ENCODE measurements at regions not wholly inside any gene's neighbourhood (a gene's known extent, or its start where the extent isn't known, plus 50 kb on each side); places are given as distances from the start of the nearest gene placed in this dataset.
"Not testable (repeated sequence)": the region's sequence is repeated elsewhere in the genome, so short reads cannot be mapped to it uniquely, and the experiment has no call there.

DNA sequence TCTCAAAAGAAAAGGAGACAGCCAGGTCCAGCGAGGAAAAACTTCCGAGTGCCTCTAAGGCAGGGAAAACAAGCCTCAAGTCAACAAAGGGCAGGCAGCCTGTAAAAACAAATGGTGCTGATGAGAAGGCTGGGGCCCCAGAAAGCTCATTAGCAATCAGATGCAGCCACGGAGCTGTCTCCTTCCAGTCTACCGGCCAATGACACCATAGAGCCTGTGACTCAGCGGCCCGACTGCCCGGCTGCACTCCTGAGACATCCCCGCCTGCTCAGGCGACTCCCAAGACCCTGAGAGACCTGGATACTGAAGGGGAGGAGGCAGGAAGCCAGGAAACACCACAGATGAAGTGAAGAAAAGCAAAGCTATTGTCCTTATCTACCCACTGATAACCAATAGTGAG, 120.1 kb upstream of the HDDC2 start:
- DNase-seq (ENCODE audit: low read depth in 2 of 3, low spot score in 2 of 3), result no peak

DNA sequence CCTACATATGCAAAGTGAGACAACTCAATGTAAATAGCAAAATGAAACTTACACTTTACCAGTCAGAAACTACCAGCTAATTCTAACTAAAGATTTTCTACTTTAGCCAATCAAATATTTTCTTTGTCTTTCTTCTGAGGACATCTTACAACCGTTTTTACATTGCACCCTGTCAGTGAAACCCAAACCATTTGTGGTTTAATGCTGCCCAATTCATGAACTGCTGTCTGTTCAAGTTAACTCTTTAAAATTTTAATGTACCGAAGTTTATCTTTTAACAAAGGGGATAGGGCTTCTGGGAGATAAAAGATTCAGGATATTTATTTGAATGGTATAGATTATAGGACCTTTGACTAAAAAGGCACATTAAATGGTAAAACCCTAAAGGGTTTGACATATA, 121.3 kb upstream of the HDDC2 start:
- DNase-seq (ENCODE audit: low read depth in 2 of 3, low spot score in 2 of 3), result no peak

DNA sequence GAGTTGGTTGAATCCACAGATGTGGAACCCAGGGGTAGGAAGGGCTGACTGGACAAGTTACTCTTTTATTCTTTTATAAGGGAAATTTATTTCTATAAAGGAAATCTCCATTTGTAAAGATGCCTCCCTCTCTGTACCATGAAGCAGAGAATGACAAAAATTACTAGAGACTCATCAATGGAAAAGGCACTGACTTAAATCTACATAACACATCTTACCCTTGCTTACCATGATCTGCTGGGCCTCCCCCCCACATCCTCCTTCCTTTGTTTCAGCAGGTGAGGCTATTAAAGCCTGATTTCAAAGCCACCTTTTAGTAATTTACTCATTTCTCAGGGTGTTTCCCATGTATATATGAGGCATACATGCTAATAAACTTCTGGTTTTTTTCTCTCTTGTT, 130.2 kb upstream of the HDDC2 start:
- DNase-seq (ENCODE audit: low read depth in 2 of 3, low spot score in 2 of 3), result no peak

DNA sequence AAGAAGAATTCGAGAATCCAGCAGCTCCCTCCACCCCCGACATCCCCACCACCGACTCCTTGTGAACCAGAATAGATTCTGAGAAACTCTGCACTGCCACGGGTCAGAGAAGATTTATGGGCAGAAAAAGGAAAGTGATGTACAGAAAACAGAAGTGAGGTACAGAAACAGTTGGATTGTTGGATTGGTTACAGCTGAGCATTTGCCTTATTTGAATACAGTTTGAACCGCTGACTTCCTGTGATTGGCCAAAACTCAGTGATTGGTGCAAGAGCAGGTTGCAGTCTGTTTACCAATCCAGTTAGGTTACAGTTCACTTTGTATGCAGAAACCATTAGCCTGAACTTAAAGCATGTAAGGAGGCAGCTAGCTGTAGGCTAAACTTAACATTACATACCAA, 131.2 kb upstream of the HDDC2 start:
- DNase-seq (ENCODE audit: low read depth in 2 of 3, low spot score in 2 of 3), result peak in 2 of 3 donors; percentile 2 to 12

DNA sequence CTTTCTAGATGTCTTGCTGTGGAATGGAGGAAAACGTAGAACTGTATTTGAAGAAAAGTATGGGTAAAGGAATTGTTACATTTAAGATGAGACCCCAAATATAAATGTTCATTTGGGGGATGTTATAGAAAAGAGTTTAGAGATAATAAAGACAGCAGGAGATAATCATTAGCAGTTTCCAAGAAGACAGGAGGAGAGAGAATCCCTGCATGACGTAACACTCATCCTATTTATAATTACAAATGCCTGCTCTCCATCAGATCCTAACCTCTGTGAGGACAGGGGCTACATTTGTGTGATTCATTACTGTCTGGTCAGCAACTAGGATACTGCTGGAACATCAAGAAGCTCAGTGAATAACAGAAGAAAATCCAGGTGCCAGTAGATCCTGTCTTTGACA, 133.0 kb upstream of the HDDC2 start:
- no peak for DNase-seq (ENCODE audit: low read depth in 2 of 3, low spot score in 2 of 3)

DNA sequence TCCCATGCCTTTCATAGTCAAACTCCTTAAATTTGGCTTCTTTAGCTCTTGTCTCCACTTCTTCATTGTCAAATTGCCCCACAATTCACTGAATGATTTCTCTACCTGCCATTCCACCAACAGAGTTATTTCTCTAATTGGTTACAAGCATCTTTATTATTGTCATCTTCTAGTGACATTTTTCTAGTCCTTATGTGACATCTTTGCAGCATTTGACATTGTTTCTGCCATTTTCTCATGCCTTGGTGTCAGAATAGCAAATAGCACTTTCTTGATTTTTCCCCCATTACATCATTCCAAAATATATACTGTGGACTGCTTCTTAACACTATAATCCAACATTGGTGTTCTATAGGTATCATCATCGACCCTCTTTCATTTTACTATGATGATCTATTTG, 137.7 kb upstream of the HDDC2 start:
- no peak for DNase-seq (ENCODE audit: low read depth in 2 of 3, low spot score in 2 of 3)

DNA sequence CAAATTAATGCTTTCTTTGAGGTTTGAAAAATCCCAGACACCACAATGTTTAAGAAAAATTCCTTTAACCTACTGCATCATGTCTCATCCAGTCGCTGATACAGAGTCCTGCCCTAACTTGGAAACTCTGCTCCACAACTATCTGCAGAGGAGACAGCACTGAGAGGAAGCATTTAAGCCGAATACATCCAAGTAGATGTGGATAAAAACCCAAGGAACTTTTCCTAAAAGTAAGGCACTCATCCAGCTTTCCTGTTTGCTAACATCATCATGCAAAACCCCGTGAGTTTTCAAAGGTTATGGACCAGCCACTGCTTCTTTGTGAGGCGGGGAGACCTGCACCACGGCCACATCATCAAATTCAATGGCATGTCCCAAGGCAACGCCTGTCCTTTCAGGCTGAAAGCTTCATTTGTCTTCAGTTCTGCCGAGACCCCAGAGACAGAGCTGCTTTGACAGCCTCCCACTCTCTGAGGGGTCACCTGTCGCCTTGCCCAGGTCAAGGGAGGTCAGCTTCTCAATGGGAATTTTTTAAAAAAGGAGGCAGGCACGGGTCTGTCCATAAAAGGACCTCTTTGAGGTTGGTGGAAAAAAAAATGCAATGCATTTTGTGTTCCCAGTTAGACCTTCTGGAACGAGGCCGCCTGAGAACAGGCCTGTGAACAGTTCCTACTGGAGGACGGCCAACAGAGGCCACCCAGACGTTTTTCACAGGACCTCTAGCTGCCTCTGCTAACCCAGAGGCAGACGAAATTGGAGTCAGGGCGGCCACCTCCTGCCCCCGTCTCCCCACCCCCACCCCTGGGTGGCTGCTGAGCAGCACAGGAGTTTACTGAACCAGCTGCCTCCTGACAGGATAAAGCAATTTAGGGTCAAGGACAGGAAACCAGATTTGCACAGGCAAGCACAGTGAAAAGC, 142.5 kb upstream of the HDDC2 start:
- no peak for DNase-seq (ENCODE audit: low read depth in 2 of 3, low spot score in 2 of 3)

DNA sequence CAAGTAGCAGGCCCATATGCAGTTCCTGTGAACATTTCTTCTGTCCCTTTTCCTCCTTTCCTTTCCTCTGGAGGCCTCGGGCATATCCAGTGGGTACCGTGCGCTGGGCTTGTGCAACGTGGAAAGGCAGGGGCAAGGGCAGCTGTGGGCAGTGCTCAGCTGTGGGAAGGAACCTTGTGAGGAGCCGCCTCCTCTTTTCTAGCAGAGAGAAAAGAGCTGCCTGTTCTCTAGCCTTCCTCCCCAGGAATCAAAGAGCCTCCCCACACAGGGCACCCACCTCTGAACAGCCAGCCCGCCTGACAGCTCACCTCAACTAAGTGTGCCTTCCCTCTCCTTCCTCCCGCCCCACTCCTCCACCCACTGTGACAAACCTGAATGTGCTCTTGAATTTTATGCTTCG, 143.3 kb upstream of the HDDC2 start:
- no peak for DNase-seq (ENCODE audit: low read depth in 2 of 3, low spot score in 2 of 3)

DNA sequence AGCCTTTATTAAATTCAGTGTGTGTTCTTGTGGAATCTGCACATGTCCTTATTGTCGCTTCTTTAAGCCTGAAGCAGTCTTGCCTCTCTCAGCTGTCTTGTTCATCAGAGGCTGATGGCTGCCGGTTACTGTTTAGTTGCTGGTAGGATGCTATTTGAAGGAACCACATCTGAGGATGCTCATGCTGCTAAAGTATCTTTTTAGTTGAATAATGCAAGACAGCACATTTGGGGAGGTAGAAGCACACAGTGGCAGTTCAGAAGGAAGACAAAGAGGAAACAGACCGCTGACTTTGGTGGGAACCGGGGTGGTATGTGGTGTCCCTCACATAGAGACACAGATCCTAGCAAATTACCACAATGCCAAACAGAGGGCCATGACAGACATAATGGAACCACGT, 144.2 kb upstream of the HDDC2 start:
- DNase-seq (ENCODE audit: low read depth in 2 of 3, low spot score in 2 of 3), result no peak

DNA sequence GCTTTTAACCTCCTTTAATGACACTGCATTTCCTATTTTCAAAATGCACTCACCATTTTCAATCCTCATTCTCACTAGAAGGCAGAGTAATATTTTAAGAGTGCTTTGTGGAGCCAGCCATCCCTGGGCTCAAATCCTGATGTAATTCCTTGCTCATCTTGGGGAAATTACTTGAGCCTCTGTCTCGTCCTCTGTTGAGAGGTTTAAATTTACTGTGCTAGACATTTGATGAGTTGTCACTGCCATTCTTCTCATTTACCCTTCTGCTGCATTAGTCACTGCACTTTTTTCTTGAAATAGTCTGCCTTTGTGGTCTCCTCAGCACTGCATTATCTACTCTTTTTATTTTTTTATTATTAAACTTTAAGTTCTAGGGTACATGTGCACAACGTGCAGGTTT, 150.0 kb upstream of the HDDC2 start:
- DNase-seq (ENCODE audit: low read depth in 2 of 3, low spot score in 2 of 3), result no peak

DNA sequence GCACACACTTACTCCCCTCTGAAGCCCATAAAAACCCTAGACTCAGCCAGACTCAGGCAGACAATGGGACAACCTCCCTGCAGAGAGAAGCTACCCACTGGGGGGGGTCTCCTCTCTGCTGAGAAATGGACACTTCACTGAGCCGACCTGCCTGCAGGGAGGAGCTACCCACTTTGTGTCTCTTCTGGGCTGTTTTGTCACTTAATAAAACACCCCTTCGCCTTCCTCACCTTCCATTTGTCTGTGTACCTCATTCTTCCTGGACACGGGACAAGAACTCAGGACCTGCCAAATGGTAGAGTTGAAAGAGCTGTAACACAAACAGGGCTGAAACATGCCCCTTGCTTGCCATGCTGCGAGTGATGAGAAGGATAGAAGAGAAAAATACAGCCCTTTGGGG, 151.7 kb upstream of the HDDC2 start:
- DNase-seq (ENCODE audit: low read depth in 2 of 3, low spot score in 2 of 3), result no peak

DNA sequence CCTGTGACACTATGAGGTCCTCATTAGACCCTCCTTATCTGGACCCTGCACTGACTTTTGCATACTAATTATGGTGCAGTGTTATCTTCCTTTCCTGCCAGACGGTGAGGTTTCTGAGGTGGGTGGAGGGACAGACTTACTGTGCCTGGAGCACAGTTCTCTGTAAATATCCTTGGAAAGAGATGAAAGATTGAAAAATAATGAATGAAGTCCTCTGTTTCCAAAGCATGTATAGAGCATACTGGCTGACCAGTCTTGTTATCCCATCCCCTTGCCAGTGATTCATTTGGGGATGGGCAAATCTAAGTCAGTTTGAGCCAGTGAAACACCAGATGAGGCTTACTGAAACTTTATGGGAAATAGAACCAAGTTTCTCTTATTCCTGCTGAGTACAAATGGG, 152.6 kb upstream of the HDDC2 start:
- no peak for DNase-seq (ENCODE audit: low read depth in 2 of 3, low spot score in 2 of 3)

DNA sequence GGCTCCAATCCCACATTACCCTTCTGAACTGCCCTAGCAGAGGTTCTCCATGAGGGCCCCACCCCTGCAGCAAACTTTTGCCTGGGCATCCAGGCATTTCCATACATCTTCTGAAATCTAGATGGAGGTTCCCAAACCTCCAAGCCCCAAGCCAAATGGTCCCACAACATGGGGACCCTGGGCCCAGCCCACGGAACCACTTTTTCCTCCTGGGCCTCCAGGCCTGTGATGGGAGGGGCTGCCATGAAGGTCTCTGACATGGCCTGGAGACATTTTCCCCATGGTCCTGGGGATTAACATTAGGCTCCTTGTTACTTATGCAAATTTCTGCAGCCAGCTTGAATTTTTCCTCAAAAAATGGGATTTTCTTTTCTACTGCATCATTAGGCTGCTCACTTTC, 156.7 kb upstream of the HDDC2 start:
- not testable (repeated sequence) for DNase-seq (ENCODE audit: low read depth in 2 of 3, low spot score in 2 of 3)

DNA sequence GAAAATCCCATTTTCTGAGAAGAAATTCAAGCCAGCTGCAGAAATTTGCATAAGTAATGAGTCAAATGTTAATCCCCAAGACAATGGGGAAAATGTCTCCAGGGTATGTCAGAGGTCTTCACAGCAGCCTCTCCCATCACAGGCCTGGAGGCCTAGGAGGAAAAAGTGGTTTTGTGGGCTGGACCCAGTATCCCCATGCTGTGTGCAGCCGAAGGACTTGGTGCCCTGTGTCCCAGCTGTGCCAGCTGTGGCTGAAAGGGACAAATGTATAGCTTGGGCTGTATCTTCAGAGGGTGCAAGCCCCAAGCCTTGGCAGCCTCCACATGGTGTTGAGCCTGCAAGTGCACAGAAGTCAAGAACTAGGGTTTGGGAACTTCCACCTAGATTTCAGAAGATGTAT, 163.6 kb upstream of the HDDC2 start:
- not testable (repeated sequence) for DNase-seq (ENCODE audit: low read depth in 2 of 3, low spot score in 2 of 3)

DNA sequence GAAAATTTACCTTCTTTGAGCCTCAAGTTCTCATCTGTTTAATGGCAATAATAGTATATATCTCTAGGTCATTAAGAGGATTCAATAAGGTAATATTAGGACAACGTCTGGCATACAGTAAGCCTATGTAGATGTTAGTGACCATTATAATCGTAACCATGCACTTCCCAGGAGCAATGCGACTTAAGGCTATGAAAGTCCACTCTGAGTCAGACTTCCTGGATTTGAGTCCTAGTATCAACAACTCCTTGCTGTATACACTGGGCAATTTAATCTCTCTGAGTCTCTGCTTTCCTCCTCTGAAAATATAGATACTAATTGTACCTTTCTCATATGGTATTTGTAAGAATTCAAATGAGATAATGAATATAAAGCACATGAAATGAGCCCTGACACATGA, 168.1 kb upstream of the HDDC2 start:
- no peak for DNase-seq (ENCODE audit: low read depth in 2 of 3, low spot score in 2 of 3)

DNA sequence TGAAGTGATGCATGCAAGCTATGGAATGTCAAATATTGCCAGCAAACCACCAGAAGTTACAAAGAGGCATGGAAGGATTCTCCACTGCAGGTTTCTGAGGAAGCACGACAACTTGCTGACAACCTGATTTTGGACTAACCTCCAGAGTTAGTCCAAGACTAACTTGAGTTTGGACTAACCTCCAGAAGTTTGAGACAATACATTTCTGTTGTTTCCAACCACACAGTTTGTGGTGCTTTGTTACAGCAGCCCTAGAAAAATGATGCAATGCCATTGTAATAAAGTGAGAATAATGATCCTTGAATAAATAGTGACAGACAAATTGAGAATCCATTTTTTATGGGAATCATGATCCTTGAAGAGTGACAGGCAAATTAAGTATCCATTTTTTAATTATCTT, 169.9 kb upstream of the HDDC2 start:
- DNase-seq (ENCODE audit: low read depth in 2 of 3, low spot score in 2 of 3), result no peak

DNA sequence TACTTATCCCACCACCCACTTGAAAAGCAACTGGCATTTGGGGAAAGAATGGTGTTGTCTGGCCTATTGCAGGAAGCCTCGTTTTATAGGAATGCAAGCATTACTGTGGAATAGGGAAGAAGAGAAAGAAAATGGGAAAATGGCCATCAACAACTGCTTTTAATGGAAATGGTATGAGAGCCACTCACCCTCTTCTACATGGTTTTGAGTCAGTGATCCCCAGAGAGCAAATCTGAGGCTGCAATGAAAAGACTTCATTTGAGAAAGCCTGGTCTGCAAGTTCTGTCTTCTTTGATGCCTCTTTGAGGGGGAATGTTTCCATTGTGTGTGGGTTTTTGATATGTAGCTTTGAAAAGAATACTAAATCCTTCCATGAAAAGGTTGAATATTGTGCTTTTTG, 172.3 kb upstream of the HDDC2 start:
- no peak for DNase-seq (ENCODE audit: low read depth in 2 of 3, low spot score in 2 of 3)

DNA sequence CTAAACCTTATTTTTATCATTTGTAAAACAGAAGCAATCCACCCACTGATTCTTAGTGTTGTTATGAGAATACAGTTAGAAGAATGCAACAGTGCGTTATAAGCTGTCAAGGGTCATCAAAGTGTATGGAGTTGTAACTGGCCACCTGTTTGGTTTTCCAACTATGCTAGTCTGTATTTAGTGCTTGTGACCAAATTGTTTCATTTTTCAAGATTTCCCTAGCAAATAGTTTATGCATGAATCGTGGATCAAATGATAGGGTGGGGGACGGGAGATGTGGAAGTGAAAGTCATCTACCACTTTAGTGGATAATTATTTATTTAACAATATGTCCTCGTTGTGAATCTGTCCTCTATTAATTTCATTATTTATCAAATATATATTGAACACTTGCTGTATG, 175.4 kb upstream of the HDDC2 start:
- DNase-seq (ENCODE audit: low read depth in 2 of 3, low spot score in 2 of 3), result no peak

DNA sequence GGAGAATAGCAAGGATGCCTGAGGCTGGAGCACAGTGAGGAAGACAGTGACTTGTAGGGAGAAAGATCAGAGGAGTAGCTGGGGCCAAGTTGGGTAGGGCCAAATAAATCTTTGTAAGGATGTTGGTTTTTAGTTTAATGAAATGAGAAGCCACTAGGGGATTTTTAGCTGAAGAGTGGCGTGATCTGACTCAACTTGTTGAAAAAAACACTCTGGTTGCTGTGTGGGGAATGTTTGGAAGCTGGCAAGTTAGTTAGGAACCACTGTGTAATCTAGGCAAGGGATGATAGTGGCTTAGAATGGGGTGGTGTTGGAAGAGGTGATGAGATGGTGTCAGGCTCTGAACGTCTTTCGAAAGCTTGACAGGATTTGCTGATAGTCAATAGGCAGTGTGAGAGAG, 176.1 kb upstream of the HDDC2 start:
- no peak for DNase-seq (ENCODE audit: low read depth in 2 of 3, low spot score in 2 of 3)

DNA sequence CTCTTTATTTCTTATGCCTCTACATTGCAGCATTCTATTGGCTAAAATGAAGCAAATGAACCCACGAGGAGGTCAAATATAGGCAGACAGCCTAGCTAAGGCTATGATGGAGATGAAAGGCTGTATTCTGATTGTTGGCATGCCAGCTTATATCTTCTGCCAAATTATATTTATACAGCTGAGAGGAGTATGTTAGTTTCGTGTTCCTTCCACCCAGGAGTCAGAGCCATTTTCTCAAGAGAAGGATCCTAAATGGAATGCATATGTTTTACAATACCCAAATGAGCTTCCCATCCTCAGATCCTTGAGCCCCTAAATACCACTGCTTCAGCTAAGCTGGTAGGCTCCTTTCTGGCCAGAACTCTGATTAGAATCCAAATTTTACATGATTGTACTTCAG, 178.4 kb upstream of the HDDC2 start:
- no peak for DNase-seq (ENCODE audit: low read depth in 2 of 3, low spot score in 2 of 3)

DNA sequence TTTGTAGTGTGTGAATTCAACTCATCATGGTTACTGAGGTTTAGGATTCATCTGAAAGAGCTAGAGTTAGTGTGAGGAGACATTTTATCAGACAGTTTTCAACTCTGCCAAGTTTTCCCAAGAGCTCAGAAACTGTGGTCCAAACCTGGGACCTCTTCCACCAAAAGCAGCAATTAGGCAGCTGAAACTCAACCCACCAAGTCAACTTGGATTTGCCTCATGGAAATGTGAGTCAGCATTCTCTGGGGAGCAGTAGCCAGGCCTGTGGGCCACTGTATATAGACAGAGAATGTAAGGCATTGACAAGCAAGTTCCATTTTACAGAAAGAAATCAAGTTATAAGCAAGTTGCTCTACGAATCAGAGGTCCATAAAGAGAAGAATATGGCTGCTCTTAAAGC, 178.8 kb upstream of the HDDC2 start:
- no peak for DNase-seq (ENCODE audit: low read depth in 2 of 3, low spot score in 2 of 3)

DNA sequence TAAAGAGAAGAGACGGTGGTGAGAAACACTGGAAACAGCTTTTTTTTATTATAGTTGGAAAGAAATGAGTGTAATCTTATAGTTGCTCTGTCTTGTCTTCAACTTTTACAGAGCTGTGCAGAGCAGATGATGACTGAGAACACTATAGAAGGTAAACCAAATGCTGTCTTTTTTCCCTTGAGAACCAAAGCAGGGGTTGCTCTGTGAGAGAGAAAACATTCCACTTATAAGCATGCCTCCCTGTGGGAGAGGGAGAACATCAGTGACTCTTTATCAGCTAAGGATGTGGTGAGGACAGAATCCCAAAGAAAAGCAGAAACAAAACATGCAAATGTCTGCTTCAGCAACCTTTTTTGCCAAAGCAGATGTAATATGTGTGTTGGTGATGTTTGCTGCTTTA, 179.3 kb upstream of the HDDC2 start:
- no peak for DNase-seq (ENCODE audit: low read depth in 2 of 3, low spot score in 2 of 3)

DNA sequence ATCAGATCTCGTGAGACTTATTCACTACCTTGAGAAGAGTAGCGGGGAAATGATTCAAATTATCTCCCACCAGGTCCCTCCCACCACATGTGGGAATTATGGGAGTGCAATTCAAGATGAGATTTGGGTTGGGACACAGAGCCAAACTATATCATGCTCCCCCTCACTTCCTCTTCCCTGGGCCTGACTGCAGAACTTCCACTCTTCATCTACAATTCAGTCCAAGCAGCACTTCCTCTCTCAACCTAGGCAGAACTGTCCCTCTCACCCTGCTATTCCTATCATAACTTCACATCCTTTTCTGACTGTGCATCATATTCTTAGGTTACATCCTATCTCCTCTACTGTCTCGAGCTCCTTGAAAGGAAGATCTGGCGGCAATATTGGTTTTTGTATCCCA, 184.0 kb upstream of the HDDC2 start:
- DNase-seq (ENCODE audit: low read depth in 2 of 3, low spot score in 2 of 3), result no peak
